NCI-H2029 treated with DMSO at 0.1 percent for 48 hours (cell line): ENCODE measurements at regions not wholly inside any gene's neighbourhood (a gene's known extent, or its start where the extent isn't known, plus 50 kb on each side); places are given as distances from the start of the nearest gene placed in this dataset.
"Not testable (repeated sequence)": the region's sequence is repeated elsewhere in the genome, so short reads cannot be mapped to it uniquely, and the experiment has no call there.

Experiments
- DNase-seq: peaks from one replicate; lab custom pipeline; 2025; lab: John Stamatoyannopoulos, UW

- DNase-seq: no peak
Observed at GRCh38 chr2:167843657-167844056, 403.7 kb downstream of the STK39 start.

DNA sequence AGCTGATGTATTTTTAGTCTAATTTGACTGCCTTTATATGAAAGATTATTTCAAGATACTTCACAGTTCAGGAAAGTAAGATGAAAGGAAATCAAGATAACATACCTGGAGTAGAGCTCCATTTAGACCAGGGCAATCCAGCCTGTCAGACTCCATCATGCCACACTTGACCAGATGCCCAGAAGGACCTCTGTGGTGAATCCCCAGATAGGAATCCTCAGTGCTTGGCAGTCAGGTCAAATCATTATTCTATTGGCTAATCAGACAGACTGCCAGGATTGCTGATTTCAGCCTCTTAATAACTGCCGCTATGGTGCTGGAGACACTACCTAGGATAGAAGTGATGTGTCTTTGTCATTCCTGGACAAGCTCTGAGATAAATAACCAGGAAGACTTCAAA, 404.2 kb downstream of the STK39 start:
- no peak for DNase-seq

GRCh38 chr2:167842047-167842446, 405.3 kb downstream of the STK39 start:
- no peak for DNase-seq

GRCh38 chr2:167835290-167835689, 412.1 kb downstream of the STK39 start:
- not testable (repeated sequence) for DNase-seq

GRCh38 chr2:167834707-167835106, 412.7 kb downstream of the STK39 start:
- DNase-seq: no peak

GRCh38 chr2:167833294-167833693, 414.1 kb downstream of the STK39 start:
- no peak for DNase-seq

DNA sequence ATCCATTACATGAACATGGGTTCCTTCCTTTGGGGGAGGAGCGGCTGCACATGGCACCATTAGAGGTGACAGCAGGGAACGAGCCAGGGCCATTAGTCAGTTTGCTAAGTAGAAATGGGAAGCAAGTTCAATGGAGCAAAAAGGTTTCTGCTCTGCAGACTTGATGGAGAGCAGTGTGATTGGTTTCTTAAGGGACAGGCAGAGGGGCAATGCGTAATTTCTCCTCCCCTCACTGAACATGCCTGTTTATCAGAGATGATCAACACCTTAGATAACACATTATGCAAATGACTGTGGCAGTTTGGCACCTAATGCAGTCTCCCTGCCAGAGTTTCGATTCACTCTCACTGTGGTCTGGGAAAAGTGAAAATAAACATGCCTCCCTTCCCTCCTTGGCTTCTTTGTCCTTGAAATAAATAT, 414.5 kb downstream of the STK39 start:
- no peak for DNase-seq

DNA sequence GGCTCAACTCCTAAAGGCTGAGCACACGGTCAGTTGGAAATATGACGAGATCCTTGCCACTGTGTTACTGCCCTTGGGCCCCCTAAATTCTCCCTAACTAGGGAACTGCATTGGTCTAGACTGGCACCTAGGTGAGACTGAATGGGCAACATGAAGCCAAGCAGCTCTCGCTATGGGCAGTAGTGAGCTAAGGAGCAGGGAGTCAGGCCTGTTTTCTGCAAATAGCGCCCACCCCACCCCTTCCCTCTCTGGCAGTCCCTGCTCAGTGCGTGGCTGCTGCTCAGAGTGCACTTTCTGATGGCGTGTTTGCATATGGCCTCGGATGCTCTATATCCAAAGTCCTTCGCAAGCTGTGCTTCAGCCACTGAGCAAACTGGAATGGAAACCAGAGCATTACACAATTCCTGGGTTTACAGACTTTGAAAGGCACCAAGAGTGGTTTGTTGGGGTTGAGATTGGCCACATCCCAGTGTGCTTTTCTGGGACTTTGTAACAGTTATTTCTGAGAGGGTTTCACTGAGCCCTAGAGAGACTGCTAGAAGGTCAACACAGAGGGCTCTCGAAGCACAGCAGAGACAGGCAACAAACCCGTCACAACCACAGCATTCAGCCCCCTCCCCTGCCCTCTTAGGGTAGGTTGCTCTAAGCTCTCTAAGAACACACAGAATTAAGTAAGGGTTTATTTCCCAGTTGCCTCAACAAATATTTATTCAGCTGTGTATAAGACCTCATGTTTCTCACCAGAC, 419.9 kb downstream of the STK39 start:
- DNase-seq: peak; percentile 39

DNA sequence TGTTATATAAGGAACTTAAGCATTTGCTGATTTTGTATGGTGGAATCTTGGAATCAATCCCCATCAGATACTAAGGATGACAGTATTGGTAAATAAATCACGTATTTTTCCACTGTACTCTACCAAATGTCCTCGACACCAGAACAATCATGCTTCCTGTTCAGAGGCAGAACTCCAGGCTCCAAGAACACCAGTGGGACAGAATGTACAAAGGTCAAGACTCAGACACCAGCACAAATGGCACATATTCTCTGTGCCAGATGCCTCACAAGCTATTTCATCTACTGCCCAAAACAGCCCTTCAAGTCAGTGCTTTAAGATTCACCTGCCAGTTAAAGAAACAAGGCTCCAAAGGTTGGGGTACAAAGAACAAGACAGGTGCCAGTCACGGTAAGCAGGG, 420.5 kb downstream of the STK39 start:
- DNase-seq: no peak

GRCh38 chr2:167825664-167826063, 421.7 kb downstream of the STK39 start:
- no peak for DNase-seq

DNA sequence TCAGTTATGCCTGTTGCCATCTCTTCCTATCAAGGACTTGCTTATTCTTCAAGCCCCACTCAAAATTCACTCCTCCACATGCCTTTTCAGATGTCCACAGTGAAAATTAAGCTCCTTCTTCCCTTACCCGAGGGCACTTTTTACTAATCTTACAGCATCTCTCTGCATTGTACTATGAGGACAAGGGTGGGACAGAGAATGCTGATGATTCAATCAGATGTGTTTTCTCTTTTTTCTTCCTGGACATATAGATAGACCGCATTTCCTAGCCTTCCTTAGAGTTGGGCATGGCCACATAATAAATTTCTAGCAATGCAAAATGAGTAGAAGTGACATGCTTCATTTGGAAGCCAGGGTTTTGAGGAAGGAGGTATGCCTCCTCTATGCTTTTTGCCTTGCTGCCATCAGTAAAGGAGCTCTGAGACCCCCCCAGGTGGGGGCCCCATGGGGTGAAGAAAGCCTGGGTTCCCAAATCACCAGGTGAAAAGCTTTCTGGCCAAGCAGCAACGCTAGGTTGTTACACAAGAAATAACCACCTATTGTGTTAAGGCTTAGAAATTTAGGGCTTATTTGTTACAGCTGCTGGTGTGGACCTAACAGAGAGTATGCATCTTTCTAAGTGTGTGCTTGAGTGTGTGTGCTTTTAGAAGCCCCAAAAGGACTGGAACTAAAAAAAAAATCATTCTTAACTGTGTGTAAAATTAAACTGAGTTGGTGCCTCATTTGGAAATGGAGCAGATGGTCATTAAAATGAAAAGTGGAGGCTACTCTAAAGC, 424.5 kb downstream of the STK39 start:
- DNase-seq: no peak

GRCh38 chr2:167820488-167820887, 426.9 kb downstream of the STK39 start:
- no peak for DNase-seq

GRCh38 chr2:167818521-167818920, 428.9 kb downstream of the STK39 start:
- no peak for DNase-seq

- no peak for DNase-seq
Observed at GRCh38 chr2:167817908-167818307, 429.5 kb downstream of the STK39 start.

GRCh38 chr2:167817422-167817821, 430.0 kb downstream of the STK39 start:
- DNase-seq: no peak

DNA sequence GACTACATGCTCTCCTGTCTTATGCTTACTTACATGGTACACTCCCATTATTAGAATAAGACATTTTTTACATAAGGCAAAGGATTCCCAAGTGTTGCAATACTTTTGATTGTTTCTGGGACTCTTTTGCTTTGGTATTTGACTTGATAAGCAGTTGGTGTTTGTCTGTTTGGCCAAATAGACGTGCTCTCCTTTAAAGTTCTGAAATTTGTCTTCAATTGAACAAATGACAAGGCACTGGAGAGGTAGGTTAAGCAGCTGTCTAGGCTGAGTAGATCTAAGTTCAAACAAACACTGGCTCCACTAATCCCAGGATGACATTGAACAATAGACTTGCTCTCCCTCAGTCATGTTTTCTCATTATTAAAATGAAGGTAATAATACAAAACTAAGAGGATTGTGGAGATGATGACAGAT, 430.5 kb downstream of the STK39 start:
- no peak for DNase-seq

DNA sequence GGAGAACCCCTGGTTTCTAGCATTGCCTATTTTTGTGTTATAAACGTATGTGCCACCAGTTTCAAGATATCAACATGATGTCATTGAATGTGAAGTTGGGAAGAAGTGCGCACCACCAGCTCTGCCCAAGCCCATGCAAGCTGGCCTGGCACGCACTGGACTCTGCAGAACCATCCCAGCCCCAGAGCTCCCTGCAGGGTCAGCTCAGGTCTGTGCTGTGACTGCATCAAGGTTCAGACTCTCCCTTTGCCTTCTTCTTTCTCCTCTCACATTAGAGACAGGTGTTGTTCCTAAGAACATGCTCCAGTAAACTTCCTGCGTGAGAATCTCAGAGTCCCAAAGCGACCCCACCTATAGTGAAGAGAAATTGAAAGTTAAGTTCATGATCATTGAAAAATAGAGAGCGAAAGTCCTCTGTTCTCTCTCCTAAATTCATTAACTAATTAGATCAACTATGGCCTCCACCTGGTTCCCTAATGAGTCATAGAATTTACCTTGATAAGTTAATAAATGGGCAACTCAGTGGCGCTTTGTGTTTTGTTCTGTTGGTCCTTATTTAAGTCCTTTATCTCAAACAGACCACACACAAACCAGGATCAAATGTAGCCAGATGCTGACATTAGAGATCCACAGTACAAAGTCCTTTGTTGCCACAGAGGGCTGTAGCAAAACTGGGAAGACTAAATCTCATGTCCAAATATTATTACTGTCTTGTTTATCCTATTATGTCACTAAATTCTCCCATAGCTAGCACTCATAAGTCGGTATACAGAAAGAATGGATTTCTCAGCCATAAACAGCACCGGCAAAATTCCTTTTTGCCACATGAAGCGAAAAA, 432.3 kb downstream of the STK39 start:
- no peak for DNase-seq

GRCh38 chr2:167814482-167814880, 432.9 kb downstream of the STK39 start:
- DNase-seq: not testable (repeated sequence)

DNA sequence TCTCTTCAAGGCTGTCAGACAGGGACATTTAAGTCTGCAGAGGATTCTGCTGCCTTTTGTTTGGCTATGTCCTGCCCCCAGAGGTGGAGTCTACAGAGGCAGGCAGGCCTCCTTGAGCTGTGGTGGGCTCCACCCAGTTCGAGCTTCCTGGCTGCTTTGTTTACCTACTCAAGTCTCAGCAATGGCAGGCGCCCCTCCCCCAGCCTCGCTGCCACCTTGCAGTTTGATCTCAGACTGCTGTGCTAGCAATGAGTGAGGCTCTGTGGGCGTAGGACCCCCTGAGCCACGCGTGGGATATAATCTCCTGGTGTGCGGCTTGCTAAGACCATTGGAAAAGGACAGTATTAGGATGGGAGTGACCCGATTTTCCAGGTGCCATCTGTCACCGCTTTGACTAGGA, 437.6 kb downstream of the STK39 start:
- not testable (repeated sequence) for DNase-seq

- no peak for DNase-seq
Observed at GRCh38 chr2:167803449-167803988, 443.9 kb downstream of the STK39 start.

DNA sequence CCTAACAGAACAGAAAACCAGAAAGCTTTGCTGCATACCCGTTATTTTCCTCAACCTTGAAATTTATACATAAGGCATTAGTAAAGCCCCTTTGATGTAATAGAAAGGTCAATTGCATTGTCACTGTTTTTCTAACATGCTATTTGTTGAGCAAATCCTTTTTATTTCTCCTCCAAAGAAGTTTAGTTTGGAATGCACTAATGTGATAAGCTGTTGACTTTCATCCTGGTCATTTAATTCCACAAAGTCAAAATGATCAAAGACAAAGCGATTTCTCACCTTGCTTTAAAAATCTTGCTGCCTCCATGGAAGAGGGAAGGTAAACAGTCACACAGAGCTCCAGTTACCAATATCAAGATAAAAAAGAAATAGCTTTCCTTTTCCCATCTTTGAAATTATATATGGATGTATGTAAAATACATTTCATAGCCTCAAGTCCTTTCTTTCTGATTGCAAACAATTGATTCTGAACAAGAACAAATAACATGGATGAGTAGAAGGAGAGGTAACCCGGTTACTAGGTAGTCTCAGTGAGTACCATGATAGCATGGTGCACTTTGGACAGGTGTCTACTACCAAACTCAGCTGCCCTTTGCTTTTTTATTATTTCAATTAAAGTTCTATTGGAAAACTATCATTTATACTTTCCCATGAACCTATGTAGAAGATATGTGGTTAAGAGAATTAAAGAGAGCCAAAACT, 452.7 kb downstream of the STK39 start:
- no peak for DNase-seq

- no peak for DNase-seq
Observed at GRCh38 chr2:167793725-167794124, 453.7 kb downstream of the STK39 start.
